Neuronal stem cell (in vitro differentiated cells): ENCODE measurements at regions not wholly inside any gene's neighbourhood (a gene's known extent, or its start where the extent isn't known, plus 50 kb on each side); places are given as distances from the start of the nearest gene placed in this dataset.

Source experiments
- DNase-seq: peaks from one replicate; pipeline ENCODE4 v3.0.0-alpha.2; 2013; ENCODE audit warnings: low spot score
- H2AFZ ChIP-seq: one replicate; pipeline ENCODE4 v1.6.1; 2013; ENCODE audit warnings: mild to moderate bottlenecking, low read length, inconsistent platforms
- H2AK5ac ChIP-seq: 2 replicates; pipeline ENCODE4 v1.6.1; 2013; ENCODE audit warnings: low read depth, mild to moderate bottlenecking, inconsistent platforms, low read length, moderate library complexity, mixed read lengths
- H2BK120ac ChIP-seq: 2 replicates; pipeline ENCODE4 v1.6.1; 2013; ENCODE audit warnings: low read depth, mild to moderate bottlenecking, inconsistent platforms, low read length, moderate library complexity, mixed read lengths
- H2BK12ac ChIP-seq: one replicate; pipeline ENCODE4 v1.6.1; 2013; ENCODE audit warnings: low read length, inconsistent platforms
- H2BK15ac ChIP-seq: 2 replicates; pipeline ENCODE4 v1.6.1; 2013; ENCODE audit warnings: mild to moderate bottlenecking, low read length, inconsistent platforms, mixed read lengths
- H2BK5ac ChIP-seq: one replicate; pipeline ENCODE4 v1.6.1; 2013; ENCODE audit warnings: inconsistent platforms, mild to moderate bottlenecking, low read length, moderate library complexity
- H3K14ac ChIP-seq: one replicate; pipeline ENCODE4 v1.6.1; 2013; ENCODE audit warnings: low read length, inconsistent platforms
- H3K18ac ChIP-seq: 2 replicates; pipeline ENCODE4 v1.6.1; 2013; ENCODE audit warnings: low read length, inconsistent platforms
- H3K23ac ChIP-seq: 2 replicates; pipeline ENCODE4 v1.6.1; 2013; ENCODE audit warnings: low read depth, mild to moderate bottlenecking, mixed read lengths, low read length, inconsistent platforms; ENCODE audit not compliant: poor library complexity
- H3K27ac ChIP-seq: replicated peaks from 3 replicates; pipeline ENCODE4 v1.5.1; 2013; ENCODE audit warnings: low read length, inconsistent platforms
- H3K27me3 ChIP-seq, 3 experiments: 2 replicates each; pipeline ENCODE4 v1.6.1; 2013; ENCODE audit warnings: low read length in 3 of 3, mild to moderate bottlenecking in 2 of 3, inconsistent platforms in 1 of 3, low read depth in 1 of 3, mixed read lengths in 1 of 3, moderate library complexity in 1 of 3; ENCODE audit not compliant: control insufficient read depth in 3 of 3, insufficient read depth in 3 of 3
- H3K36me3 ChIP-seq, 2 donors: replicated peaks in 1 of 2; 2 replicates each; pipeline ENCODE4 v1.6.1; 2013; ENCODE audit warnings: low read length in 2 of 2; ENCODE audit not compliant: control insufficient read depth in 2 of 2, insufficient read depth in 2 of 2
- H3K4ac ChIP-seq: 2 replicates; pipeline ENCODE4 v1.6.1; 2013; ENCODE audit warnings: inconsistent platforms, mild to moderate bottlenecking, low read length, moderate library complexity
- H3K4me1 ChIP-seq, 2 donors: 1 replicate in 1 of 2; 2 replicates in 1 of 2; pipeline ENCODE4 v1.6.1; 2013; ENCODE audit warnings: low read length in 2 of 2, low read depth in 1 of 2; ENCODE audit not compliant: control insufficient read depth in 2 of 2, insufficient read depth in 1 of 2
- H3K4me2 ChIP-seq: one replicate; pipeline ENCODE4 v1.6.1; 2013; ENCODE audit warnings: mild to moderate bottlenecking, low read length, inconsistent platforms; ENCODE audit not compliant: insufficient read depth, poor library complexity, severe bottlenecking
- H3K4me3 ChIP-seq, 2 donors: 2 replicates each; pipeline ENCODE4 v1.5.1; 2013; ENCODE audit warnings: low read length in 2 of 2, mild to moderate bottlenecking in 2 of 2, inconsistent platforms in 1 of 2, moderate library complexity in 1 of 2
- H3K79me1 ChIP-seq: one replicate; pipeline ENCODE4 v1.6.1; 2013; ENCODE audit warnings: low read depth, mild to moderate bottlenecking, inconsistent platforms, low read length, moderate library complexity
- H3K9ac ChIP-seq: one replicate; pipeline ENCODE4 v1.6.1; 2013; ENCODE audit warnings: mild to moderate bottlenecking, low read depth, low read length, inconsistent platforms; ENCODE audit not compliant: poor library complexity
- H3K9me3 ChIP-seq, 2 donors: replicated peaks in 1 of 2; 2 replicates each; pipeline versions ENCODE3 to v1.6.1; 2013; ENCODE audit warnings: low read length in 2 of 2, mild to moderate bottlenecking in 2 of 2, inconsistent platforms in 1 of 2, low read depth in 1 of 2, mixed read lengths in 1 of 2, moderate library complexity in 1 of 2; ENCODE audit not compliant: control insufficient read depth in 2 of 2, insufficient read depth in 1 of 2
- H4K8ac ChIP-seq: one replicate; pipeline ENCODE4 v1.6.1; 2013; ENCODE audit warnings: low read depth, mild to moderate bottlenecking, inconsistent platforms, low read length, moderate library complexity
- H4K91ac ChIP-seq: one replicate; pipeline ENCODE4 v1.6.1; 2013; ENCODE audit warnings: low read length, low read depth, mild to moderate bottlenecking, inconsistent platforms; ENCODE audit not compliant: poor library complexity
- WGBS, 2 donors: extraction: QIAGEN DNeasy Blood & Tissue Kit; methylation state at CpG; one replicate each; pipeline ENCODE4 v1.1.7; 2013; ENCODE audit warnings: missing lambda C conversion rate in 2 of 2, mixed read lengths in 1 of 2; ENCODE audit not compliant: insufficient read length in 2 of 2, insufficient replicate concordance in 1 of 2; ENCODE audit errors: extremely low coverage in 2 of 2; 5-methylcytosine and 5-hydroxymethylcytosine counted together

DNA sequence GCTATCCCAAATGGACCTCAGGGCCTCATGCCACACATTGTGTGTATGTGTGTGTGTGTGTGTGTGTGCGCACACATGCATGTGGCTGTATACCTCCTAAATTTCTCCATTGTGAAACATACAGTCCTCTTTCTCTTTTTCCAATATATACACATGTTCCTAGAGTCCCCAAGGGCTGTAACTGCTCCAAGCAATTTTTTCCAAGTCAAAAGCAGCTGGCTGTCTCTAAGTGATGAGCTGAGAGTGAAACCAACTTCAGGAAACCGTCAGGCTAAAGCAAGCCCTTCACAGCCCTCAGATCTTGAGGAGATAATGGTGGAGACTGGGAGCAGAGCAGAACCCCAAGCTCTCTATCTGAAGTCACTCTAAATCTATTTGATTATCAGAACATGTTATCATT is 496.1 kb upstream of the DIPK2B start:
- Histone ChIP-seq H2BK12ac (no peak overlapping the region), H2AFZ (no peak overlapping the region), H3K4ac (no peak overlapping the region), H4K8ac (no peak overlapping the region), H3K14ac (no peak overlapping the region), H3K36me3 (no peaks in the 10 kb centered on the region), H3K27me3 (no peaks in the 10 kb centered on the region), H3K18ac (no peak overlapping the region), H3K4me1 (no peaks in the 10 kb centered on the region), H3K79me1 (no peaks in the 10 kb centered on the region), H2BK15ac (no peak overlapping the region), H2BK120ac (no peak overlapping the region), H3K27ac (no peak overlapping the region), H2BK5ac (no peak overlapping the region), H3K9ac (no peak overlapping the region), H4K91ac (no peak overlapping the region), H3K4me2 (no peak overlapping the region), H3K23ac (no peak overlapping the region), H3K9me3 (no peaks in the 10 kb centered on the region), H2AK5ac (no peak overlapping the region), H3K4me3 (no peak overlapping the region)
- no peak for DNase-seq
- WGBS, 2 donors: no CpG with 5 or more reads among the region's 2 CpGs

DNA sequence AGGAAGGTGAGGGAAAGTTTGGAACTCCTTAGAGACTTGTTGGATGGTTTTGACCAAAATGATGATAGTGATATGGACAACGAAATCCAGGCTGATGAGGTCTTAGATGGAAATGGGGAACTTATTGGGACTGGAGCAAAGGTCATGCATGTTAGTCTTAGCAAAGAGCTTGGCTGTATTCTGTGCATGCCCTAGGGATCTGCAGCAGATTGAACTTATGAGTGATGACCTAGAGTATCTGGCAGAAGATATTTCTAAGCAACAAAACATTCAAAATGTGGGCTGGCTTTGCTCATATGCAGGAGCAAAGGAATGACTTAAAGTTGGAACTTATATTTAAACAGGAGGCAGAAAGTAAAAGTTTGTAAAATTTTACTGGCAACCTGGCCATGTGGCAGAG is 489.3 kb upstream of the DIPK2B start:
- Histone ChIP-seq H3K27me3 (no peaks in the 10 kb centered on the region), H2BK15ac (no peak overlapping the region), H3K4me1 (no peaks in the 10 kb centered on the region), H3K27ac (no peak overlapping the region), H2AK5ac (no peak overlapping the region), H3K23ac (no peak overlapping the region), H4K8ac (no peak overlapping the region), H2BK5ac (no peak overlapping the region), H3K4ac (no peak overlapping the region), H3K14ac (no peak overlapping the region), H4K91ac (no peak overlapping the region), H3K4me3 (no peak overlapping the region), H3K9ac (no peak overlapping the region), H2BK120ac (no peak overlapping the region), H2AFZ (no peak overlapping the region), H3K4me2 (no peak overlapping the region), H3K79me1 (no peaks in the 10 kb centered on the region), H3K18ac (no peak overlapping the region), H2BK12ac (no peak overlapping the region), H3K9me3 (no peaks in the 10 kb centered on the region), H3K36me3 (no peaks in the 10 kb centered on the region)
- WGBS, 2 donors: no CpG with 5 or more reads among the region's 1 CpG
- DNase-seq: no peak

DNA sequence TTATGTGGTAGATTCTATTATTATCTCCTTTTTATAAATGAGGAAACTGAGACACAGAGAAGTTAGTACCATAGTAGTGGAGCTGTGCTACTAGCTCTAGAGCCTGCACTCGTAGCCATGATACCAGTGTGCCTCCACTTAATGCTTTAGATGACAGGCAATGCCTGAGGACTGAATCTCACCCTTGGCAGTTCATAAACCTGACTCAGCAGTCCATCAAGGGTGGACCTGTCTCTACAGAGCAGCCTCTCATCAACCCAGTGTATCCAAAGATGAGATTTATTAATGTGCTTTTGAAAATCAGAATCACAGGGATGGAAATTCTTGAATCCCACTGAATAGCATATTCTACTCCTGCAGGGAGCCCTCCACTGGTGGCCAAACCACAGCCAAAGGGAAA is 483.2 kb upstream of the DIPK2B start:
- no peak overlapping the region for H3K4me2 ChIP-seq
- DNase-seq: no peak
- H4K8ac ChIP-seq: no peak overlapping the region
- no peak overlapping the region for H3K4me3 ChIP-seq
- H2BK15ac ChIP-seq: no peak overlapping the region
- H3K36me3 ChIP-seq: no peaks in the 10 kb centered on the region
- H2AFZ ChIP-seq: no peak overlapping the region
- no peak overlapping the region for H3K23ac ChIP-seq
- H3K27me3 ChIP-seq: no peaks in the 10 kb centered on the region
- no CpG with 5 or more reads among the region's 1 CpG for WGBS, 2 donors
- no peak overlapping the region for H3K18ac ChIP-seq
- no peak overlapping the region for H2AK5ac ChIP-seq
- no peak overlapping the region for H4K91ac ChIP-seq
- no peak overlapping the region for H2BK5ac ChIP-seq
- no peak overlapping the region for H3K27ac ChIP-seq
- H3K4me1 ChIP-seq: no peaks in the 10 kb centered on the region
- H3K14ac ChIP-seq: no peak overlapping the region
- no peaks in the 10 kb centered on the region for H3K9me3 ChIP-seq
- no peak overlapping the region for H2BK120ac ChIP-seq
- H2BK12ac ChIP-seq: no peak overlapping the region
- no peaks in the 10 kb centered on the region for H3K79me1 ChIP-seq
- no peak overlapping the region for H3K4ac ChIP-seq
- H3K9ac ChIP-seq: no peak overlapping the region

DNA sequence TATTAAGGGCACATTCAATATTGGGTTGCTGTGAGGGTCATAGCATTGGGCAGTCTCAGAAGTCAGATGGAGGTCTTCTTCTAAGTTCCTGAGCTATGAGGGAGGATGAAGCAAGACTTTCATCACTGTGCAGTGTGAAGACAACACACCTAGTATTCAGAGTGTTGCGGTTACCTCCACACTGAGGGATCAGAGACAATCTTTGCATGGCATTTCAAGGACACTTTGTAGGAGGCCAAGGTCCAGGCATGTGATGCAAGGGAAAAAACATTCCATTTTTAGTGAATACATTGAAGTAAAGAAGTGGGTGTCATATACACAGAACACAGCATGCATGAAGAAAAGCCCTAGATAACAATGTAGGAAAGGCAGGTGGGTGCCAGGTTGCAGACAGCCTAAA is 481.2 kb upstream of the DIPK2B start:
- no peak overlapping the region for H3K4ac ChIP-seq
- no peak overlapping the region for H3K9ac ChIP-seq
- no peak overlapping the region for H2BK5ac ChIP-seq
- H4K91ac ChIP-seq: no peak overlapping the region
- DNase-seq: no peak
- no peak overlapping the region for H2AFZ ChIP-seq
- H3K36me3 ChIP-seq: no peaks in the 10 kb centered on the region
- H3K4me1 ChIP-seq: no peaks in the 10 kb centered on the region
- H2BK15ac ChIP-seq: no peak overlapping the region
- no peaks in the 10 kb centered on the region for H3K27me3 ChIP-seq
- H3K18ac ChIP-seq: no peak overlapping the region
- no peak overlapping the region for H2BK12ac ChIP-seq
- no peaks in the 10 kb centered on the region for H3K9me3 ChIP-seq
- WGBS, 2 donors: no CpG with 5 or more reads among the region's 1 CpG
- no peak overlapping the region for H2AK5ac ChIP-seq
- no peak overlapping the region for H2BK120ac ChIP-seq
- no peak overlapping the region for H3K23ac ChIP-seq
- H3K27ac ChIP-seq: no peak overlapping the region
- no peak overlapping the region for H3K4me2 ChIP-seq
- no peaks in the 10 kb centered on the region for H3K79me1 ChIP-seq
- H3K4me3 ChIP-seq: no peak overlapping the region
- H4K8ac ChIP-seq: no peak overlapping the region
- no peak overlapping the region for H3K14ac ChIP-seq
